ENCODE measurements at regions not wholly inside any gene's neighbourhood (a gene's known extent, or its start where the extent isn't known, plus 50 kb on each side); places are given as distances from the start of the nearest gene placed in this dataset.

DNA sequence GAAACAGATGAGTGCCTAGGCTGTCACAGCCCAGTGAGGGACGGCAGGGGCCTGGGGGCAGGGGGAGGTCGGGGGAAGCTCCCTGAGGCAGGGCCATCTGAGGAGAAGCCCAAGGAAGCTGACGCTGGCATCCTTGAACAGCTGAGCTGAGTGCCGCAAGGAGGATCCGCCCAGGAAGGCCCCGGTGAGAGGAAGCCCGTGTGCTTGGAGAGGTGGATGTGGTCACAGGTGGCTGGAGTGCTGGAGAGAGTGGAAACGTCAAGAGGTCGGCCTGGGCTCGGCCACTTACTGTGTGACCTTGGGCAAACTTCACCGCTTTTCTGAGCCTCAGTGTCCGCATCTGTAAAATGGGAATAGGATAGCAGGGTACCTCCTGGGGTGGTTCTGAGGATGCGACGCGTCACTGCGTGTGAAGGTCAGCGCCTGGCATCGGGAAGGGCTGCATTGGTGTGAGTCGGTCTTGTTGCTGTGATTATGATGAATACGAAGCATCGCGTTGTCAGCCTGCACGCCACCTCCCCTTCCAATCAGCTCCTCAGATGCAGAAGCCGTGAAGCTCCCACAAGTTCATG, 116.1 kb upstream of the PTPN1 start:
- TF ChIP-seq SUZ12 (IDR thresholded peaks at IDR 0.05; ENCODE audit: extremely low read depth, insufficient read depth, insufficient read length) = no peak
- TF ChIP-seq ZNF274 (IDR thresholded peaks at IDR 0.05; ENCODE audit: low read depth, low read length) = no peak

Data from NT2/D1 (cell line).